ENCODE measurements at regions not wholly inside any gene's neighbourhood (a gene's known extent, or its start where the extent isn't known, plus 50 kb on each side); places are given as distances from the start of the nearest gene placed in this dataset.

- no peak for DNase-seq (ENCODE audit: low read depth in 1 of 2, low spot score in 1 of 2)
- Histone ChIP-seq H3K4me3 (no peak overlapping the region), H3K27ac (no peak overlapping the region), H3K4me1 (ENCODE audit: low read depth) (no peaks in the 10 kb centered on the region), H3K27me3 (no peaks in the 10 kb centered on the region), H3K36me3 (no peaks in the 10 kb centered on the region), H3K9me3 (ENCODE audit: low read depth) (no peaks in the 10 kb centered on the region)
- TF ChIP-seq, protein P1, sequence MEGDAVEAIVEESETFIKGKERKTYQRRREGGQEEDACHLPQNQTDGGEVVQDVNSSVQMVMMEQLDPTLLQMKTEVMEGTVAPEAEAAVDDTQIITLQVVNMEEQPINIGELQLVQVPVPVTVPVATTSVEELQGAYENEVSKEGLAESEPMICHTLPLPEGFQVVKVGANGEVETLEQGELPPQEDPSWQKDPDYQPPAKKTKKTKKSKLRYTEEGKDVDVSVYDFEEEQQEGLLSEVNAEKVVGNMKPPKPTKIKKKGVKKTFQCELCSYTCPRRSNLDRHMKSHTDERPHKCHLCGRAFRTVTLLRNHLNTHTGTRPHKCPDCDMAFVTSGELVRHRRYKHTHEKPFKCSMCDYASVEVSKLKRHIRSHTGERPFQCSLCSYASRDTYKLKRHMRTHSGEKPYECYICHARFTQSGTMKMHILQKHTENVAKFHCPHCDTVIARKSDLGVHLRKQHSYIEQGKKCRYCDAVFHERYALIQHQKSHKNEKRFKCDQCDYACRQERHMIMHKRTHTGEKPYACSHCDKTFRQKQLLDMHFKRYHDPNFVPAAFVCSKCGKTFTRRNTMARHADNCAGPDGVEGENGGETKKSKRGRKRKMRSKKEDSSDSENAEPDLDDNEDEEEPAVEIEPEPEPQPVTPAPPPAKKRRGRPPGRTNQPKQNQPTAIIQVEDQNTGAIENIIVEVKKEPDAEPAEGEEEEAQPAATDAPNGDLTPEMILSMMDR (IDR thresholded peaks at IDR 0.05; ENCODE audit: low read depth, low read length) = no peak
Measured at GRCh38 chr10:2425320-2425719, 642.0 kb upstream of the PFKP start.

- no peaks in the 10 kb centered on the region for H3K9me3 ChIP-seq (ENCODE audit: low read depth)
- TF ChIP-seq, protein P1 (IDR thresholded peaks at IDR 0.05; ENCODE audit: low read depth, low read length) = no peak
- no peaks in the 10 kb centered on the region for H3K27me3 ChIP-seq
- H3K4me3 ChIP-seq = no peak overlapping the region
- no peak overlapping the region for H3K27ac ChIP-seq
- DNase-seq (ENCODE audit: low read depth in 1 of 2, low spot score in 1 of 2) = no peak
- no peaks in the 10 kb centered on the region for H3K4me1 ChIP-seq (ENCODE audit: low read depth)
- H3K36me3 ChIP-seq = no peaks in the 10 kb centered on the region
Measured at GRCh38 chr10:2414562-2414961, 652.8 kb upstream of the PFKP start.

DNA sequence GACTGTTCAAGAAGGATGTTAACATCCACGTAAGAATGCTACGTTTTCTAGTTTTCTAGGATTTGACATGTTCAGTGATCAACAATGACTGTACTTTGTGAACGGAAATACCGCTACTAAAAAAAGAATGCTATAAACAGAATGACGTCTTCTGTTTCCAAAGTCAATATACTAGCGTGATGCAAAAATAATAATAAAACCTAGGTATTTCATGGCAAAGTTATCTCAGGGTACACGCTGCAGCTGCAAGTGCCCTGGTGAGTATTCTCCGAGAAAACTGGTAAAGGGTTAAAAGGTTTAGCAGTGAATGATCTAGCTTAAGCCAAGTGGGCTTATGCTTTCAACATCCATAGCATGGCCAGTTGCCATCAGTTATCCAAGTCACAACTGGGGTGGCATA is 653.3 kb upstream of the PFKP start:
- Histone ChIP-seq H3K27ac (no peak overlapping the region), H3K36me3 (no peaks in the 10 kb centered on the region), H3K4me1 (ENCODE audit: low read depth) (no peaks in the 10 kb centered on the region), H3K4me3 (no peak overlapping the region), H3K27me3 (no peaks in the 10 kb centered on the region), H3K9me3 (ENCODE audit: low read depth) (no peaks in the 10 kb centered on the region)
- DNase-seq (ENCODE audit: low read depth in 1 of 2, low spot score in 1 of 2) = no peak
- TF ChIP-seq, protein P1 (IDR thresholded peaks at IDR 0.05; ENCODE audit: low read depth, low read length) = no peak

DNA sequence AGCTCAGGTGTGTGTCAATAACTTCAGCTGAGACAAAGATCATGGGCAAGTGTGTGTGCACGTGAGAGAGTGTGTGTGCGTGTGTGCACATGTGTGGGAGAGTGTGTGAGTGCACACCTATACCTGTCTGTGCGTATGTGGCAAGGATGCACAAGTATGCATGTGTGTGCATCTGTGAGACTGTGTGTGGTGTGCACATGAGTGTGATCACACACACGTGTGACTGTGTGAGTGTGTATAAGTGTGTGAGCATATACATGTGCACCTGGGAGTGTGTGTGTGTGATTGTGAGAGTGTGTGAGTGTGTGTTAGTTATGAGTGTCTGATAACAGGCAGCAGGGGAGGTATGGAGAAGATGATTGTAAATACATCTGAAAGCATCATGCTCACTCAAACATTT is 657.3 kb upstream of the PFKP start:
- Histone ChIP-seq H3K27me3 (no peaks in the 10 kb centered on the region), H3K9me3 (ENCODE audit: low read depth) (no peaks in the 10 kb centered on the region), H3K27ac (no peak overlapping the region), H3K4me3 (no peak overlapping the region), H3K36me3 (no peaks in the 10 kb centered on the region), H3K4me1 (ENCODE audit: low read depth) (no peaks in the 10 kb centered on the region)
- DNase-seq (ENCODE audit: low read depth in 1 of 2, low spot score in 1 of 2) = no peak
- TF ChIP-seq, protein P1 (IDR thresholded peaks at IDR 0.05; ENCODE audit: low read depth, low read length) = no peak

DNA sequence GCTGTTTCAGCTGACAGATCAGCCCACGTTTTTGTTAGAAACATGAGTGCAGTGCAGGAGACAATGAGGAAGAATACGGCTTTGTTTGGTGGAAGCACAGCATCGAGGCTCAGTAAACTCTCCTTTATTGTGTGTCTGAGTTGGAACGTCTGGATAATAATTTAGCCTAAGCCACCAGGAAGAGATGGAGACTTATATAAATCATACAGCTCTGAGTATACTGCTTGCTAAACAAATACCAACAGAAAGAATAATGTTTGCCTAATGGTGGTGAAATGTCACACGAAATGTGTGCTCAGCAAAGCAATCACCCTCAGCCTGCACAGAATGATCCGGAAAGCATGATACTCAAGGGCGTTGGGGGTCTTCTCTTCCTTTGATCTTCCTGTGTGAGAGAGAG is 664.1 kb upstream of the ADARB2 start:
- no peak overlapping the region for H3K27ac ChIP-seq
- H3K4me1 ChIP-seq (ENCODE audit: low read depth) = no peaks in the 10 kb centered on the region
- H3K9me3 ChIP-seq (ENCODE audit: low read depth) = no peaks in the 10 kb centered on the region
- TF ChIP-seq, protein P1 (IDR thresholded peaks at IDR 0.05; ENCODE audit: low read depth, low read length) = no peak
- no peak overlapping the region for H3K4me3 ChIP-seq
- H3K27me3 ChIP-seq = no peaks in the 10 kb centered on the region
- no peak for DNase-seq (ENCODE audit: low read depth in 1 of 2, low spot score in 1 of 2)
- H3K36me3 ChIP-seq = no peaks in the 10 kb centered on the region

DNA sequence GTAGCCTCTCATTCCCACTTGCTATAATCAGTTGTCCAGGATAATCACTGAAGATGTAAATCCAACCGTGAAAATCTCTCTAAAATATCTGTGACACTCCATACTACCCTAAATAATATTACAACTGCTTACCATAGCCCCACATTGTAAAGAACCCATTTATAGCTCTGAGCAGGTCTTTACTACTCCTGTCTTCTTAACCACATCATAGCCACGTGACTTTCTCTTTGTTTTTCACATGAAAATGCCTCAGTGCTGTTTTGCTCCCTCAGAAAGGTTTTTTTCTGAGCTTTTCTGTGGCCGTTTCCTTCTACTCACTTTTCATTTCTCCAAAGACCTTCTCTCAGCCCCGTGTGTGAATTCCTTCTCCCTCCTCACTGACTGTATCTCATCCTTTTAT is 662.2 kb upstream of the ADARB2 start:
- DNase-seq (ENCODE audit: low read depth in 1 of 2, low spot score in 1 of 2) = no peak
- no peaks in the 10 kb centered on the region for H3K27me3 ChIP-seq
- no peaks in the 10 kb centered on the region for H3K36me3 ChIP-seq
- H3K4me1 ChIP-seq (ENCODE audit: low read depth) = no peaks in the 10 kb centered on the region
- H3K4me3 ChIP-seq = no peak overlapping the region
- no peak overlapping the region for H3K27ac ChIP-seq
- no peaks in the 10 kb centered on the region for H3K9me3 ChIP-seq (ENCODE audit: low read depth)
- TF ChIP-seq, protein P1 (IDR thresholded peaks at IDR 0.05; ENCODE audit: low read depth, low read length) = no peak

Data from cardiac muscle cell (in vitro differentiated cells and primary cell).